Stomach (tissue), 4 donors: ENCODE measurements at regions not wholly inside any gene's neighbourhood (a gene's known extent, or its start where the extent isn't known, plus 50 kb on each side); places are given as distances from the start of the nearest gene placed in this dataset.

ENCODE experiments used
- CTCF ChIP-seq, 7 experiments: fragments of 450-650 bp in 4 of 7; fragments of 200-600 bp in 3 of 7; sonication (generic) in 3 of 7; IDR thresholded peaks; one replicate each; pipeline ENCODE4 v1.5.1; 2016 to 2019; ENCODE audit warnings: antibody characterized with exemption in 7 of 7, control low read depth in 2 of 7, mild to moderate bottlenecking in 1 of 7
- POLR2AphosphoS5 ChIP-seq, 3 donors: sonication (generic); formaldehyde crosslinking; IDR thresholded peaks; one replicate each; pipeline ENCODE4 v1.6.1; 2016; ENCODE audit warnings: antibody characterized with exemption in 3 of 3

- TF ChIP-seq CTCF (IDR thresholded peaks at IDR 0.05) (peak in 5 of 7 experiments; percentile 20 to 59 (median 39)), POLR2AphosphoS5 (IDR thresholded peaks at IDR 0.05) (no peak)
These were observed 61.3 kb upstream of the RAPGEF4 start for GRCh38 chr2:172674034-172674967.
